ENCODE measurements at regions not wholly inside any gene's neighbourhood (a gene's known extent, or its start where the extent isn't known, plus 50 kb on each side); places are given as distances from the start of the nearest gene placed in this dataset.

DNA sequence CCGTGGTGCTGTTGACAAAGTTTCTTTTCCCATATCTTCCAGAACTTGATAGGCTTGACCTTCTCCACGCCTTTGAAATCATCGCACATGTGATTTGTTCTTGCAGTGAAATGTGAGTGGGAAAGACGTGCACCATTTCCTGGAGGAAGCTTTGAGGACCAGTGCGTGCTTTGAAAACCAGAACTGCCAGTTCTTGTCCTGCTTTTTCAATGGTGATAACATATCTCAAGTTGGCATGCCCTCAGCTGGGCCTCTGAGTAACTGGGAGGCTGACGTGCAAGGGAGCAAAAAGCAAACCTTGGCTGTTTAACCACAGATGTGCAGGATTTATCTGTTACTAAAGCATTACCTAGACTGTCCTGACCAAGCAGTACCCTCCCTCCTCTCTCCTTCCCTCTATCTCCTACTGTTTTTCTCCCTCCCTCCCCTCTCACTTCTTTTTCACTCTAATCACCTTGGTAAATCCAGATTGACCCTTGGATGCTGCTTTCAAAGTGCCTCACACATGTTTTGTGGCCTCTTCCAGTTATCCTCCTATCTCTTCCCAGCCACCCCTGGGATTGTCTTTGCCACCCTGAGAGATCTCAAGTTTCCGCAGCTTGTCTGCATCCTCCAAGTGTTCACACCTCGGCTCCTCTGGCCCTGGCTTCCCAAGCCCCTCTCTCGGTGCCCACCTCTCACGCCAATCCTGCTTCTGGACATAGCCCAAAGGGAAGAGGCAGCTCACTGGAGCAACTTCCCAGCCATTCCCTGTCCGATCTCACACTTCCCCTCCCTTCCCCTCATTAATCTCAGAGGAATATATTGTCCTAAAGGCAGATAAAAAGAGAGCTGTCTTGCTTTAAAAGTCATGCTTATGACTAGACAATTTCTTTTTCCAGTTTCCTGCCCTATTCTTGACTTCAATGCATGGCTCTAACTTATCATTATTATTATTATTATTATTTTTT, 198.3 kb downstream of the ERCC6L2 start:
- Mint-ChIP-seq H3K36me3 (ENCODE audit: insufficient read depth) (peaks cover 2% of the 10 kb centered on the region), H3K9me3 (no peaks in the 10 kb centered on the region), H3K4me1 (no peaks in the 10 kb centered on the region), H3K27ac (ENCODE audit: low read depth) (no peak overlapping the region), H3K4me3 (no peak overlapping the region), H3K27me3 (peaks cover 25% of the 10 kb centered on the region)
- ATAC-seq (replicated peaks; ENCODE audit: extremely low read depth, poor library complexity, severe bottlenecking) (no peak), DNase-seq (ENCODE audit: low spot score in 2 of 2) (no peak)

DNA sequence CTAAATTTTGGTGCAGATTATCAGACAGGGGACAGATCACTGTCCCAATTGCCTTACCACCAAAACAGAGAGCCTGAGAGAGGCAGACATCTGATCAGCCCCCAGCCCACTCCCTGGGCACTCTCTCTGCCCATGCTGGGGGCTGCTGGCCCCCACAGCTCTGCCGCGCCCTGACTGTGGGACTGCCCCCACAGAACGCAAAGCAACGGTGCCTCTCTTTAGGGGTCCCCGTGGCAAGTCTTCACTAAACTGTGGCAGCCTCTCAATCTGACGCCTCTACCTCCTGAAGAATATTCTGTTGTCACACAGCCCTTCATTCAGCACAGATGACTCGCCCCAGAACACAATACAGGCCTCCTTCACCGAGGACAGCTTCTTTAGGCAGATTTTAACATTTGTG, 197.4 kb downstream of the ERCC6L2 start:
- no peak for DNase-seq (ENCODE audit: low spot score in 2 of 2)
- Mint-ChIP-seq H3K27ac (ENCODE audit: low read depth) (no peak overlapping the region), H3K36me3 (ENCODE audit: insufficient read depth) (peaks cover 2% of the 10 kb centered on the region), H3K4me1 (no peaks in the 10 kb centered on the region), H3K9me3 (no peaks in the 10 kb centered on the region), H3K4me3 (no peak overlapping the region), H3K27me3 (peaks cover 25% of the 10 kb centered on the region)
- no peak for ATAC-seq (replicated peaks; ENCODE audit: extremely low read depth, poor library complexity, severe bottlenecking)

DNA sequence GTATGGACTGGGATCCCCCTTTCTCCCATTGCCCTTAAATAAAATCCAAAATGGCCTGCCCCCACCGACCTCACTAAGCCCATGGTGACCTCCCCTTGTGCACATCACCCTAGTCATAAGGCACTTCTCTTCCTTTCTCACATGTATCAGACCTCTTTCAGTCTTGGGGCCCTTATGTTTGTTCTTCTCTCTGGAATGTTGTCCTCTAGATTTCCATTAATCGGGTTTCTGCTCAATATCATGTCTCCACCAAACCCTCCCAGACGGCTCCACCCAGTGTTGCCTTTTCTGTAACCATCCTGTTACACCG, 196.3 kb downstream of the ERCC6L2 start:
- Mint-ChIP-seq H3K4me1 (no peaks in the 10 kb centered on the region), H3K9me3 (no peaks in the 10 kb centered on the region), H3K4me3 (no peak overlapping the region), H3K27me3 (peaks cover 25% of the 10 kb centered on the region), H3K36me3 (ENCODE audit: insufficient read depth) (peaks cover 2% of the 10 kb centered on the region), H3K27ac (ENCODE audit: low read depth) (no peak overlapping the region)
- ATAC-seq (replicated peaks; ENCODE audit: extremely low read depth, poor library complexity, severe bottlenecking) (no peak), DNase-seq (ENCODE audit: low spot score in 2 of 2) (no peak)

DNA sequence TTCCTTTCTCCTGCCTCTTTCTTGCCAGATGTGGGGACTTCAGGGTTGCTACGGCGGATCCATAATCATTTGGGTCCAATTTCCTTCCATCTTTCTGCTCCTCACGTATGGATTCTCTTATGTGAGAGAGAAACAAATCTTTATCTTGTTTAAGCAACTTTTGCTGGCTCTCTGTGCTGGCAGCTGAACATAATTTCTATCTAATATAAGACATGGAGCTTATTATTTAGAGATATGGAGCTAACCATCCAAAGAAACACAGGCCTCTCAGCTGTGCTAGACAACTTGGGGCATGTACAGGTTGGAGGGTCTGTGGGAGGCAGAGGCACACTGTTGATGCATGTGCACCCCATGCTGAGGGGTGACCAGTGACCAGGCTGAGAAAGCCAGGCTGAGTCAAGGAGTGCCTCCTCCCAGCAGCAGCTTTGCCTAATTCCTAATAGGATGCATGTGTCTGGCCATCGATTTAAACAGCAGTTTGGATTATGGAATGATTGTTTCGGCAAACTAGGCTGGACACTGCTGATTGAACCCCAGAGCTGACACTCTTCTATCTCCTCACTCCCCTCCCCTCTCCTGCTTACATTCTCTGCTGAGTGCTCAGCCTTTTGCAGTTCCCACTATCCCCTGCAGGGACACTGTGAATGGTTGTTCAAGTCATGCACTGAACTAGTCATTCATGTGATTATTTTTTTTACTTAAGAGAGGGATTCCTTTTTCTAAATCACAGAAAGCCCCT, 195.8 kb downstream of the ERCC6L2 start:
- no peaks in the 10 kb centered on the region for H3K9me3 Mint-ChIP-seq
- H3K27ac Mint-ChIP-seq (ENCODE audit: low read depth), result no peak overlapping the region
- peaks cover 25% of the 10 kb centered on the region for H3K27me3 Mint-ChIP-seq
- no peak for DNase-seq (ENCODE audit: low spot score in 2 of 2)
- no peaks in the 10 kb centered on the region for H3K4me1 Mint-ChIP-seq
- H3K4me3 Mint-ChIP-seq, result no peak overlapping the region
- ATAC-seq (replicated peaks; ENCODE audit: extremely low read depth, poor library complexity, severe bottlenecking), result no peak
- H3K36me3 Mint-ChIP-seq (ENCODE audit: insufficient read depth), result peaks cover 2% of the 10 kb centered on the region

DNA sequence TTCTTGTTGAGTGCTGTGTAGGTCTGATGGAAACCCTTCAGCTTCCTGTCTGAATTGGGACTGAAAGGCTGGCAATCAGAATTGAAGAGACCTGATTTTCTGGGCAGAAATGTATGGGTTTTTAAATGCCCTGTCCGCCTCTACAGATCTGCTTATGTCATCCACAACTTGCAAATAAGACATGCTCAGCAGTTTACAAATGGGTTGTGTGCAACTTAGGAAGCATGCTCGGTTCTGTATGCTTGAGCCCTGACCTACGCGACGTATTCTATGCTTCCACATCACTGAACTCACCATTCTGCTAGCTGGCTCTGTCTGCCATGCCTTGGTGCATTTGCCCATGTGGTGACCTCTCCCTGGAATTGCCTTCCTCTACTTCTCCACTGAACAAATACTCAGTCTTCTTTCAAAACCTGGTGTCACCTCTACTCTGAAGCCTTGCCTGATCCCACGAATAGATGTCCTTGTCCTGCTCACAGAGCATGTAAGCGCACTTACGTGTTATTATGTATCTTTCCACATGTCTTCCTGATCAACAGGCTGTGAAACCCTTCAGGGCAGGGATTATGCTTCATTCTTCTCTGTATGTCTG, 194.2 kb downstream of the ERCC6L2 start:
- peaks cover 33% of the 10 kb centered on the region for H3K27me3 Mint-ChIP-seq
- no peak for ATAC-seq (replicated peaks; ENCODE audit: extremely low read depth, poor library complexity, severe bottlenecking)
- H3K36me3 Mint-ChIP-seq (ENCODE audit: insufficient read depth), result peaks cover 2% of the 10 kb centered on the region
- H3K9me3 Mint-ChIP-seq, result no peaks in the 10 kb centered on the region
- H3K4me1 Mint-ChIP-seq, result no peaks in the 10 kb centered on the region
- DNase-seq (ENCODE audit: low spot score in 2 of 2), result no peak
- no peak overlapping the region for H3K27ac Mint-ChIP-seq (ENCODE audit: low read depth)
- no peak overlapping the region for H3K4me3 Mint-ChIP-seq

DNA sequence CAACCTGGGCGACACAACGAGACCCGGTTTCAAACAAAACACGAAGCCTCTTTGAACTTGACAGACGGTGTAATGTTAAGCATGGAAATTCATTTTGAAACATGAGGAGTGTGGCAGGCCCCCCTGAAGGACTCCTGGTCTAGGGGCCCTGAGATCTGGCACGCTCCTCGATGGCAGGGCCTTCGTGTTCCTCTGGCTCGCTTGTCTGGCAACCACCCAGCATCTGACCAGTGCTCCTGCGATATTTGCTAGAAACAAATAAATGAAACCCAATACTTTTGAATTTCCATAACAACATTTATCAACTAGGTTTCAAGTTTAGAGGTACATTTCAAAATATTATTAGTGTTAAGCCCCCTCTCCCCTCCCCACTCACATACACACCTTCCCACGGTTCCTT, 193.0 kb downstream of the ERCC6L2 start:
- H3K27me3 Mint-ChIP-seq, result peaks cover 35% of the 10 kb centered on the region
- no peak for DNase-seq (ENCODE audit: low spot score in 2 of 2)
- no peak overlapping the region for H3K4me3 Mint-ChIP-seq
- H3K9me3 Mint-ChIP-seq, result no peaks in the 10 kb centered on the region
- H3K36me3 Mint-ChIP-seq (ENCODE audit: insufficient read depth), result no peaks in the 10 kb centered on the region
- H3K4me1 Mint-ChIP-seq, result no peaks in the 10 kb centered on the region
- H3K27ac Mint-ChIP-seq (ENCODE audit: low read depth), result no peak overlapping the region
- no peak for ATAC-seq (replicated peaks; ENCODE audit: extremely low read depth, poor library complexity, severe bottlenecking)

DNA sequence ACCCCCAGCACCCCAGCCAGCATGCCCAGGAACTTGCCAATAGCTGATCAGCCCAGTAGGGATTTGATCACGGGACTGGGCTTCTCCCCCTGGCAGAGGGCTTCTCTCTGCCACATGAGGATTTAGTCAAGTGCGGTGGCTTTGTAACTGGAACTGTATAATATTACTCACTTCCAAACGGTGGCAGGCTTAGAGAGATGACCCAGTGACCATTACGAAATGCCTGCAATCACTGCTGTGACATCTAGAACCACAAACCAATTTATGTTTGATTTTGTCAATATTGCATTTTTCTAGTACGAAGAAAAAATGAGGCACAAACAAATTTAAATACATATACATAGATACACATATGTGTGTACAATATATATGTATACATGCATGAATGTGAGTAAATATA, 192.1 kb downstream of the ERCC6L2 start:
- DNase-seq (ENCODE audit: low spot score in 2 of 2) (no peak), ATAC-seq (replicated peaks; ENCODE audit: extremely low read depth, poor library complexity, severe bottlenecking) (no peak)
- Mint-ChIP-seq H3K27ac (ENCODE audit: low read depth) (no peak overlapping the region), H3K36me3 (ENCODE audit: insufficient read depth) (no peaks in the 10 kb centered on the region), H3K4me3 (no peak overlapping the region), H3K9me3 (no peaks in the 10 kb centered on the region), H3K4me1 (no peaks in the 10 kb centered on the region), H3K27me3 (peaks cover 39% of the 10 kb centered on the region)

DNA sequence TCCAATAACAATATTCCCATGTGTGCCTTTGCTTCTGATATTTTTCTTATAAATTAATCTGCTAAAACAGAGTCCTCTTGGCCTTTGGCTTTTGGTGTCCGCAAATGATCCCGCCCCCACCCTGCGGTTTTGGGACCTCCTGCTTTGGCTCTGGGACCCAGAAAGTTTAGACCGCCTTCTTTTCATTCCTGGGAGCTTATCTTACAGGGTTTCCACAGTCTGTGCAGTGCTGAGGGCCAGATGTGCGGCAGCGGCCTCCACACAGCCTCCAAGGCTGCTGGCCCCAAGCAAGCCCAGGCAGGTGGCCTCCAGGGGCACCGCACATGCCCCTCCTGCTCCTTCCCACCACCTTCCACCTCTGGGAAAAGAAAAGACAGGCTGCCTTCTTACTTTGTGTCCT, 191.5 kb downstream of the ERCC6L2 start:
- Mint-ChIP-seq H3K27me3 (peaks cover 42% of the 10 kb centered on the region), H3K27ac (ENCODE audit: low read depth) (no peak overlapping the region), H3K36me3 (ENCODE audit: insufficient read depth) (no peaks in the 10 kb centered on the region), H3K9me3 (no peaks in the 10 kb centered on the region), H3K4me3 (no peak overlapping the region), H3K4me1 (no peaks in the 10 kb centered on the region)
- ATAC-seq (replicated peaks; ENCODE audit: extremely low read depth, poor library complexity, severe bottlenecking), result no peak
- DNase-seq (ENCODE audit: low spot score in 2 of 2), result no peak

DNA sequence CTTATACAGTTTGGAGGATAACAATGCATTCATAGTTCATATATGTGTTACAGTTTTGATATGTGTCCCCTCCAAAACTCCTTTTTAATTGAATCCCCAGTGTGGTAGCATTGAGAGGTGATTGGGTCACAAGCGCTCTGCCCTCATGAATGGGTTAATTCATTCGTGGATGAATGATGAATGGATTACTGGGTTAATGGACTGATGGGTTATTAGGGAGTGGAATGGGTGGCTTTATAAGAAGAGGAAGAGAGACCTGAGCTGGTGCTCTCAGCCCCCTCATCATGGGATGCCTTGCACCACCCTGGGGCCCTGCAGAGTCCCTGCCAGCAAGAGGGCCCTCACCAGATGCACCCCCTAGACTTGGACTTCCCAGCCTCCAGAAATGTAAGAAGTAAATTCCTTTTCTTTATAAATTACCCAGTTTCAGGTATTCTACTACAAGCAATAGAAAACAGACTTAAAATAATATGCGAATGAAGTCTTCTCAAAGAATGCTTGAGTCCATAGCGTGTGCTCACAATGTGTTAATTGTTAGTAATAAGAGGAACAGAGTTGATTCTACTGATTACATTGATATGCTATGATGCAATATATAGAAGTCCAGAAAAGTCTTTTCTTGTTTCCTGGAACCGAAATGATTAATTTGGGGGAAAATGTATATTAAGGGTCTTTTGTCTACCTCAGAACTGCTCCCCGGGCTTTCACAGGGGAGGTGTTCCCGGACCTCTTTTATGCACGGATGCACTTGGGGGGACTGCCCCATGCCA, 190.2 kb downstream of the ERCC6L2 start:
- Mint-ChIP-seq H3K4me1 (no peaks in the 10 kb centered on the region), H3K27ac (ENCODE audit: low read depth) (no peak overlapping the region), H3K9me3 (no peaks in the 10 kb centered on the region), H3K36me3 (ENCODE audit: insufficient read depth) (no peaks in the 10 kb centered on the region), H3K4me3 (no peak overlapping the region), H3K27me3 (peaks cover 47% of the 10 kb centered on the region)
- ATAC-seq (replicated peaks; ENCODE audit: extremely low read depth, poor library complexity, severe bottlenecking) (no peak), DNase-seq (ENCODE audit: low spot score in 2 of 2) (no peak)

DNA sequence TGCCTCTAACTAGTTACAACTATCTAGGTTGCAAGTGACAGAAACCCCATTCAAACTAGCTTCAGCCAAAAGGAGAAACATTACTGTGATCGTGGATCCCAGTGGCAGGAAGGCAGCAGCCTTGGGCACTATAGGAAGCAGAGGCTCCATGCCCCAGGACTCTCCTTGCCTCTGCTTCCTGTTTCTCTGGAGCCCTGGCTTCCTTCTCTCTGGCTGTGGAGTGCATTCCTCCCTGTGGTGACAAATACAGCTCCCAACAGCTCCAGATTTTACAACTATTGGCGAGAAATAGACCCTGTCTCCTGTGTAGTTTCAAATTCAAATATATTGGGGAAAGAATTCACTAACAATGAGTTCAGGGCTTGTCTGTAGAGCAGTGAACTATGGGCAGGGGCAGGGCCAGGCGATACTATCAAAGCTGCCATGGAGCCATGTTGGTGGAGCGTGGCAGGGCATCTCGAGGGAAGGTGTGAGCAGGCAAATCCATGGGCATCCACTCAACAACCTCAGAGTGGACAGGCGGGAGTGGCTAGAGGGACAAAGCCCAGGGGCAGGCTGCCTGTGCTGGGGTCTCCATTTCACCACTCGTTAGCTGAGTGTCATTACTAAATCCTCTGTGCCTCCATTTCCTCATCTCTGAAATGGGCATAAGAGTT, 189.5 kb downstream of the ERCC6L2 start:
- DNase-seq (ENCODE audit: low spot score in 2 of 2), result no peak
- no peak overlapping the region for H3K27ac Mint-ChIP-seq (ENCODE audit: low read depth)
- H3K4me1 Mint-ChIP-seq, result no peaks in the 10 kb centered on the region
- H3K9me3 Mint-ChIP-seq, result no peaks in the 10 kb centered on the region
- peaks cover 40% of the 10 kb centered on the region for H3K27me3 Mint-ChIP-seq
- no peaks in the 10 kb centered on the region for H3K36me3 Mint-ChIP-seq (ENCODE audit: insufficient read depth)
- no peak for ATAC-seq (replicated peaks; ENCODE audit: extremely low read depth, poor library complexity, severe bottlenecking)
- no peak overlapping the region for H3K4me3 Mint-ChIP-seq

DNA sequence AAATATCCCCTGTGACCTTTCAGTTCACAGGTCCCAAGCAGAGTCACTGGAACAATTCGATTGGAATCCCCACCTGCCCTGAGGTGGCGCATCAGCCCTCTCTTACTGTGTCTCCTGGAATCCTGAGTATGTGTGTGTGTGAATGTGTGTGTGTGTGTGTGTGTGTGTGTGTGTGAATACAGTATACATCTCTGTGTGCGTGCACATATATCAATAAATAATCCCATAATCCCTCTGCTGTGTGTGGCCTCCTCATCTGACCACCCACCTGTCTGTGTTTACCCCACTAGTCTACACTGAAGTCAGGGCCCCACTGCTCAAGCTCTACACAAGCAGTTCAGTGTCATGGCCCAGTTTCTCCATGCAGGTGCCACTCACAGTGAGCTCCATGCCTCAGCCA, 187.4 kb downstream of the ERCC6L2 start:
- Mint-ChIP-seq H3K27me3 (peaks cover 34% of the 10 kb centered on the region), H3K36me3 (ENCODE audit: insufficient read depth) (peaks cover 2% of the 10 kb centered on the region), H3K27ac (ENCODE audit: low read depth) (peak overlapping the region; percentile 71), H3K4me3 (no peak overlapping the region), H3K9me3 (no peaks in the 10 kb centered on the region), H3K4me1 (no peaks in the 10 kb centered on the region)
- DNase-seq (ENCODE audit: low spot score in 2 of 2), result no peak
- ATAC-seq (replicated peaks; ENCODE audit: extremely low read depth, poor library complexity, severe bottlenecking), result no peak

DNA sequence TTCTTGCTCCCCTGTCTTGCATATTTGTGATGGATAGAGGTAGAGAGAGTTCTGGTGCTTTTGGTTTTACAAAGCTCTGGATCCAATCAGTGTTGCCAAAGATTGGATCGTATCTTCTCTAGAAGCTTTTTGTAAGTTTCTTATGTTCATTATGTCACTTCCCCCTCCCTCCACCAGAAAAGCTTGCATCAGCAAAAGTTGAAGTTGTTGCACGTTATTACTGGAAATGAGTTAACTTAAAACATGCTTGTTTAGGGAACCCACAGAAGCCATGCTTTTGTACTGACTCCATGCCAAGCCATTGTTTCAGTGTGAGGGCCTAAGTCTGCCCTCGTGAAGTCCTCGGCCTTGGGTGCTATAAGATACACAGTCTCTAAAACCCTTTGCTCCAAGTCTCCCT, 186.5 kb downstream of the ERCC6L2 start:
- ATAC-seq (replicated peaks; ENCODE audit: extremely low read depth, poor library complexity, severe bottlenecking), result no peak

More for the DNA sequence above, 186.5 kb downstream of the ERCC6L2 start:
- Mint-ChIP-seq H3K9me3 (no peaks in the 10 kb centered on the region), H3K27me3 (peaks cover 34% of the 10 kb centered on the region), H3K27ac (ENCODE audit: low read depth) (no peak overlapping the region), H3K36me3 (ENCODE audit: insufficient read depth) (peaks cover 2% of the 10 kb centered on the region), H3K4me1 (peaks cover under 1% of the 10 kb centered on the region), H3K4me3 (no peak overlapping the region)
- DNase-seq (ENCODE audit: low spot score in 2 of 2), result no peak
